Thoracic aorta (tissue), 2 donors: ENCODE measurements at regions not wholly inside any gene's neighbourhood (a gene's known extent, or its start where the extent isn't known, plus 50 kb on each side); places are given as distances from the start of the nearest gene placed in this dataset.

Experiments
- ATAC-seq: fragments of 150-250 bp; one replicate; pipeline ENCODE4 v1.8.0; 2017; ENCODE audit warnings: low read depth; ENCODE audit not compliant: insufficient number of reproducible peaks, low FRiP score
- DNase-seq: peaks from one replicate; pipeline ENCODE4 v3.0.0-alpha.2; 2020; ENCODE audit warnings: low spot score
- H3K27ac ChIP-seq, 2 donors: fragments of 200-600 bp; sonication (generic); 1 replicate in 1 of 2; 2 replicates in 1 of 2; pipeline ENCODE4 v1.5.1; 2016; ENCODE audit warnings: mild to moderate bottlenecking in 2 of 2, moderate library complexity in 2 of 2
- H3K27me3 ChIP-seq: fragments of 200-600 bp; sonication (generic); replicated peaks from 2 replicates; pipeline ENCODE4 v1.6.0; 2016; ENCODE audit warnings: mild to moderate bottlenecking; ENCODE audit not compliant: insufficient read depth
- H3K36me3 ChIP-seq: fragments of 200-600 bp; sonication (generic); one replicate; pipeline ENCODE4 v1.5.1; 2016
- H3K4me1 ChIP-seq, 2 donors: fragments of 200-600 bp; sonication (generic); 1 replicate in 1 of 2; 2 replicates in 1 of 2; pipeline versions ENCODE4 v1.5.1 to v1.6.0; 2016; ENCODE audit warnings: low read depth in 2 of 2, mild to moderate bottlenecking in 1 of 2; ENCODE audit not compliant: control insufficient read depth in 1 of 2
- H3K4me3 ChIP-seq: fragments of 200-600 bp; sonication (generic); 2 replicates; pipeline ENCODE4 v1.5.1; 2016; ENCODE audit warnings: mild to moderate bottlenecking
- H3K9me3 ChIP-seq: fragments of 200-600 bp; sonication (generic); 2 replicates; pipeline ENCODE4 v1.5.1; 2016
- CTCF ChIP-seq: fragments of 200-600 bp; sonication (generic); IDR thresholded peaks from one replicate; pipeline ENCODE4 v1.5.1; 2019; ENCODE audit warnings: antibody characterized with exemption

GRCh38 chr9:28730111-28730510 is 1156.8 kb upstream of the C9orf72 start:
- H3K4me3 ChIP-seq, result no peak overlapping the region
- no peaks in the 10 kb centered on the region for H3K27me3 ChIP-seq
- no peak for DNase-seq
- H3K9me3 ChIP-seq, result no peaks in the 10 kb centered on the region
- no peak overlapping the region for H3K27ac ChIP-seq
- no peaks in the 10 kb centered on the region for H3K4me1 ChIP-seq
- TF ChIP-seq CTCF, result no peak
- ATAC-seq, result no peak
- H3K36me3 ChIP-seq, result no peaks in the 10 kb centered on the region

GRCh38 chr9:28735738-28736342 is 1162.6 kb upstream of the C9orf72 start:
- ATAC-seq (no peak), DNase-seq (no peak)
- no peak for TF ChIP-seq CTCF
- no peaks in the 10 kb centered on the region for H3K9me3 ChIP-seq
- no peak overlapping the region for H3K4me3 ChIP-seq
- no peaks in the 10 kb centered on the region for H3K27me3 ChIP-seq
- no peaks in the 10 kb centered on the region for H3K4me1 ChIP-seq
- no peak overlapping the region for H3K27ac ChIP-seq
- no peaks in the 10 kb centered on the region for H3K36me3 ChIP-seq

GRCh38 chr9:28741459-28741858 is 1168.2 kb upstream of the C9orf72 start:
- ATAC-seq (no peak), DNase-seq (no peak)
- no peaks in the 10 kb centered on the region for H3K4me1 ChIP-seq
- no peaks in the 10 kb centered on the region for H3K27me3 ChIP-seq
- TF ChIP-seq CTCF, result no peak
- H3K36me3 ChIP-seq, result no peaks in the 10 kb centered on the region
- H3K4me3 ChIP-seq, result no peak overlapping the region
- H3K9me3 ChIP-seq, result no peaks in the 10 kb centered on the region
- H3K27ac ChIP-seq, result no peak overlapping the region

- no peak overlapping the region for H3K27ac ChIP-seq
- ATAC-seq, result no peak
Measured at GRCh38 chr9:28747351-28747985, 1174.2 kb upstream of the C9orf72 start.

GRCh38 chr9:28750136-28750535 is 1176.9 kb upstream of the C9orf72 start:
- H3K4me1 ChIP-seq, result no peaks in the 10 kb centered on the region
- no peak overlapping the region for H3K4me3 ChIP-seq
- no peak for ATAC-seq
- H3K27ac ChIP-seq, result no peak overlapping the region
- no peak for DNase-seq
- H3K27me3 ChIP-seq, result no peaks in the 10 kb centered on the region
- no peaks in the 10 kb centered on the region for H3K9me3 ChIP-seq
- no peak for TF ChIP-seq CTCF
- H3K36me3 ChIP-seq, result no peaks in the 10 kb centered on the region

More at GRCh38 chr9:28747351-28747985, 1174.2 kb upstream of the C9orf72 start:
- Histone ChIP-seq H3K4me1 (no peaks in the 10 kb centered on the region), H3K27me3 (no peaks in the 10 kb centered on the region), H3K36me3 (no peaks in the 10 kb centered on the region), H3K4me3 (no peak overlapping the region), H3K9me3 (no peaks in the 10 kb centered on the region)
- DNase-seq, result no peak
- no peak for TF ChIP-seq CTCF
